GM10266 (cell line): ENCODE measurements at regions not wholly inside any gene's neighbourhood (a gene's known extent, or its start where the extent isn't known, plus 50 kb on each side); places are given as distances from the start of the nearest gene placed in this dataset.

Experiments used
- DNase-seq: peaks from one replicate; pipeline ENCODE4 v3.0.0; 2012; ENCODE audit errors: extremely low spot score
- TF ChIP-seq, protein P1 (sequence below): IDR thresholded peaks from 2 replicates; pipeline ENCODE4 v1.5.1; 2012; ENCODE audit warnings: mild to moderate bottlenecking, low read depth; ENCODE audit not compliant: control insufficient read depth, insufficient read depth; ENCODE audit errors: missing control alignments

DNA sequence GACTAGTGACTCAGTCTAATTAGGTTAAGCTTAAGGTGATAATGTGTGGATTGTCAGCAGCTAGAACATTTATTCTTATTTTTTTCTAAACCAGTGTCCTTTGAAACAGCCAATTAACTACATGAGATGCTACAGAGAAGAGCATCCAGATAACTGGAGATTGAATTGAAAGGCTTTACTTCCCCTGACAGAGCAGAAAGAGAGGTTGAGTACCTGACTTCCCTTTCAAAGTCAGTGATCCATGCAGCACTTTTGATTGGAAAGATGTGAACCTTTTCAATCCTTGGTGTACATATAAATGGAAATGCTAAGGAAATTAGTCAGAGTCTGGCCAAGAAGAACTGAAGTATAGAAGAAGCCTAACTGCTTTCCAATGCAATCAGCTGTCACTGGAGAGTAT, 653.8 kb downstream of the CDH8 start:
- TF ChIP-seq, protein P1, sequence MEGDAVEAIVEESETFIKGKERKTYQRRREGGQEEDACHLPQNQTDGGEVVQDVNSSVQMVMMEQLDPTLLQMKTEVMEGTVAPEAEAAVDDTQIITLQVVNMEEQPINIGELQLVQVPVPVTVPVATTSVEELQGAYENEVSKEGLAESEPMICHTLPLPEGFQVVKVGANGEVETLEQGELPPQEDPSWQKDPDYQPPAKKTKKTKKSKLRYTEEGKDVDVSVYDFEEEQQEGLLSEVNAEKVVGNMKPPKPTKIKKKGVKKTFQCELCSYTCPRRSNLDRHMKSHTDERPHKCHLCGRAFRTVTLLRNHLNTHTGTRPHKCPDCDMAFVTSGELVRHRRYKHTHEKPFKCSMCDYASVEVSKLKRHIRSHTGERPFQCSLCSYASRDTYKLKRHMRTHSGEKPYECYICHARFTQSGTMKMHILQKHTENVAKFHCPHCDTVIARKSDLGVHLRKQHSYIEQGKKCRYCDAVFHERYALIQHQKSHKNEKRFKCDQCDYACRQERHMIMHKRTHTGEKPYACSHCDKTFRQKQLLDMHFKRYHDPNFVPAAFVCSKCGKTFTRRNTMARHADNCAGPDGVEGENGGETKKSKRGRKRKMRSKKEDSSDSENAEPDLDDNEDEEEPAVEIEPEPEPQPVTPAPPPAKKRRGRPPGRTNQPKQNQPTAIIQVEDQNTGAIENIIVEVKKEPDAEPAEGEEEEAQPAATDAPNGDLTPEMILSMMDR = no peak
- no peak for DNase-seq

DNA sequence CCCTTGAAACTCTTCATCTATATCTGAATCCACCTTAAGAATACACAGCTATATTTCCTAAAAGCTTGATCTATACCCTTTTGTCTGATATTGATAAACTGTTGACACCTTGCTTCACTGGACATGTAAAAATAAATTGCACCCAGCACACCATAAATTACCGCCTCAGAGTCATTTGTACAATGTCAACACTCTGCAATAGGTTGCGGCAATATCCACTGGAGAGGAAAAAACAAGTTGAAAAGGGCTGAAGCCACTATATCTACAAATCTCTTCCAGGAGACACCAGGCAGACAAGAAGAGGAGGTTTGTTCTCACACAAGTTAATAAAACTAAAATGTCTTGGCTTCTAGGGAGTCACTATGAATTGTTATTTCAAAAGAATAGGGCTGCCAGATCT, 656.9 kb downstream of the CDH8 start:
- TF ChIP-seq, protein P1 = no peak

DNA sequence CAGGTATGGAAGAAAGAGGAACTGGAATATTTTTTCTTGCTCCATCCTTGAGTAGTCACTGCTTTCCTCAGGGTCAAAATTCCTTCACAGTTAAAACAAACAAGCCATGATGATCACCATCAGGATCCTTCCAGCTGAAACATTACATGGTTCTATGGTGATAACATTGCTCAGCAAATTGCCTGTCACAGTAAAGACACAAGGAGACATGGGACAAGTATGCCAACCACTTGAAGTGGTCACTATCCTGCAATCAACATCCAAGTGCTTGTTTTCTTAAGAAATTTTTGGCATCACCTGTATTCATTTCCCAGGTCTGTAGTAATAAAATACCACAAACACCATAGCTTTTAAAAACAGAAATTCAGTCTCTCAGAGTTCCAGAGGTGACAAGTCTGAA, 662.2 kb downstream of the CDH8 start:
- no peak for DNase-seq
- TF ChIP-seq, protein P1 = no peak

More for the DNA sequence above, 656.9 kb downstream of the CDH8 start:
- DNase-seq = no peak

DNA sequence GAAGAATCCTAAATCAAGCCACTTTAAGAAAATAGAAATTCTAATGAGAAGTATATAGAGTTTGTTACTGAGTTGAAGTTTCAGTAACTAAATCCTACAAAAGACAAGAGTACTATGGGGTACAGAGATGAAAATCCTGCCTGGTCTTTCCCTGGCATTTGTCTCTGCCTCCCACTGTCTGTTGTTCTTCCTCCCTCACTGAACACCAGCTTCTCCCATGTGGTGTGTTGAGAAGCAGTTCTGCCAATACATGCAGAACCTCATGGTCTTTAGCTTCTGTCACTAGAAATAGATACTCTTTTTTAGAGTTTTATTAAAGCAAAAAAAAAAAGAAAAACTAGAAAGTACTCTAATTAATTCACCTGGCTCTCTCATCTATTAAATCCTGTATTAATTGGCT, 664.4 kb downstream of the CDH8 start:
- DNase-seq = no peak
- TF ChIP-seq, protein P1 = no peak

DNA sequence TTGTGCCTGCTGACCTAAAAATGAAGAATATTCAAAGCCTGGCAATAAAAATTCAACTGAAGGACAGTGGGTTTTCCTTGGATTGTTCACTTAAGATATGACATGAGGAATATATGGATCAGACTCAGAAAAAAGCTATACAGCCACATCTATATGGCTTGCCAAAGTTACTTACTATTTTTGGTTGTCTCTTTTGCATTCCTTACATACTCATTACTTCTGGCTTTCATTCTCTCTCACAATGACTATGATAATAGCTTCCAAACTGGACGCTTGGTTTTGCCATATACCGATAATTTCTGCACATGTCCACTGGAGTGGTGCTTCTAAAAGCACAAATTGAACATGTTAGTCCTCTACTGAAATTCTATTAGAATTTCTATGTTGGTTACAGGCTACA, 664.9 kb downstream of the CDH8 start:
- TF ChIP-seq, protein P1 = no peak
- no peak for DNase-seq

DNA sequence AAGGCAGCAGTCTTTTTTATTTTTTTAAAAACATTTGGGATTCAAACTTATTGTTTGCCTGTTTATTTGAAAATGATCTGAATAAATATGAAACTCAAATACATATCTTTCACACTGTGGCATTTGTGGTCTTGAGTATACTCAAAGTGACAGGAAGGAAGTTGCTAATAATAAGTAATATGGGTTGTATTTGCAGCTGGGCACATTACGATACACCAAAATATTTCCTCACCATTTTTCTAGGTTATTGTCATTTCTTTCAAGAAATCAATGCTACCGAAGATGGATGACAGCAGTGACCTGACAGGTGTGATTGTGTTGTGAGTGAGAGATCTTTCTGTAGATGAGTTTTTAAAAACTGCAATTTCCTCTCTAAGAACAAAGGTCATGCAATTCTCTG, 665.7 kb downstream of the CDH8 start:
- TF ChIP-seq, protein P1 = no peak
- DNase-seq = no peak

DNA sequence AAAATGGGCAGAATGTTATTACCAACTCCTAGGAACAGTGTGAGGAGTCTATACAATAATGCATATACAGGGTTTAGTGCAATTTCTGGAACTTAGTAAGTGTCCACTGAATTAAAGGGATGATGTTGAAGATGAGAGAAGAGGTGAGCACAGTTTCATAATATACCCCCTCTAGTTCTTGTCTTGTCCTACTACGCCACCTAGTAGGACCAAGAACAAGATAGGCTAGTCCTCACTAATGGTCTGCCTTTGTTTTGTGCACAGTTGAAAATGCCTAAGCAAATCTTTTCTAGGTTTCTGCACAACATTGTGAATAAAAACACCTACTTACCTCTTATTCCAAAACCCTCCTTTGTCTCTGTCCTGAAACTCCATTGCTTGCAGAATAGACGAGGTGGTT, 670.2 kb downstream of the CDH8 start:
- no peak for DNase-seq
- TF ChIP-seq, protein P1 = no peak

DNA sequence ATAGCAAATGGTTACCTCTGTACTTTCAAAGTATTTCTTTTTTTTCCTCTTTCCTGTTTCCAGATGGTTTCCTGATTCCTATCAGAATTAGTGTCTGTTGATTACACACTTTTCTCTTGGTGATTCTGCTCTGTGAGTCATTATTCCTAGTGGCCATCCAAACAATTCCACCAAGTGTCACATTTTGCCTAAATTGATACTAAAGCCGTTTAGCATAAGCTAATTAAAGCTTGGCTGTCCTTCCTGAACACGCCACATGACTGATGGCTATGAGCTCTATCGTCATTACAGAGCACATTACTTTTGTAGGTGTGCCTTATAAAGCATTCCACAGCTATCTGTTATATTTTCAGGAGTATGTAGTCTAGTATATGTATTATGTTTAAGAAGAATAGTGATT, 671.2 kb downstream of the CDH8 start:
- TF ChIP-seq, protein P1 = no peak
- DNase-seq = no peak
